HepG2 (cell line): ENCODE measurements at regions not wholly inside any gene's neighbourhood (a gene's known extent, or its start where the extent isn't known, plus 50 kb on each side); places are given as distances from the start of the nearest gene placed in this dataset.

Experiments
- ATAC-seq: fragments of 200-7000 bp; cut with Tn5 transposase; 3 replicates; pipeline ENCODE4 v1.9.1; 2020; ENCODE audit warnings: mild to moderate bottlenecking, moderate library complexity
- BruUV-seq: library from RNA; stranded (reverse); fragments of 400-500 nt; replicated peaks from 2 replicates; lab custom pipeline; 2021; lab: Mats Ljungman, UMichigan
- CTCF ChIA-PET: fragments of 300-600 bp; formaldehyde crosslinking; extraction: SDS; loops from one replicate; lab custom pipeline; 2021; ENCODE audit warnings: low total read pairs, inconsistent platforms, low intra/inter-chr PET ratio; lab: Yijun Ruan, JAX
- POLR2A ChIA-PET: fragments of 350-600 bp; sonication (Branson Sonifier 250); formaldehyde crosslinking; loops from one replicate; lab custom pipeline; 2020; ENCODE audit warnings: antibody characterized with exemption, inconsistent platforms; lab: Yijun Ruan, JAX
- DNase-seq: peaks from one replicate; pipeline ENCODE4 v3.0.0-alpha.2; 2015; ENCODE audit warnings: low spot score
- FAIRE-seq: peaks from 3 replicates; lab custom pipeline; 2011; peaks lifted over from hg19 to GRCh38; lab: Jason Lieb, UNC
- H2AFZ ChIP-seq: one replicate; pipeline ENCODE4 v1.6.1; 2011; ENCODE audit warnings: low read length, inconsistent platforms
- H3K27ac ChIP-seq: fragments of 300-600 bp; 3 replicates; pipeline ENCODE4 v1.8.0; 2011; ENCODE audit warnings: mixed run types, mild to moderate bottlenecking, mixed read lengths, low read length, inconsistent platforms; ENCODE audit not compliant: insufficient read depth; ENCODE audit errors: extremely low read length
- H3K27me3 ChIP-seq, 2 experiments: fragments of 200-600 bp in 1 of 2; 2 replicates in 1 of 2; 3 replicates in 1 of 2; pipeline versions ENCODE4 v1.6.0 to v1.8.0; 2011; ENCODE audit warnings: low read length in 2 of 2, mild to moderate bottlenecking in 2 of 2, moderate library complexity in 2 of 2, inconsistent platforms in 1 of 2; ENCODE audit not compliant: insufficient read depth in 2 of 2, control insufficient read depth in 1 of 2
- H3K36me3 ChIP-seq, 2 experiments: fragments of 200-600 bp in 1 of 2; replicated peaks in 1 of 2; 2 replicates in 1 of 2; 3 replicates in 1 of 2; pipeline versions ENCODE4 v1.5.1 to v1.8.0; 2011; ENCODE audit warnings: low read length in 2 of 2, inconsistent platforms in 1 of 2; ENCODE audit not compliant: insufficient read depth in 2 of 2, control insufficient read depth in 1 of 2
- H3K4me1 ChIP-seq: 2 replicates; pipeline ENCODE4 v1.5.1; 2012; ENCODE audit warnings: low read length, inconsistent platforms; ENCODE audit not compliant: insufficient read depth
- H3K4me2 ChIP-seq: 2 replicates; pipeline ENCODE4 v1.6.0; 2011; ENCODE audit warnings: low read depth, low read length, inconsistent platforms
- H3K4me3 ChIP-seq, 3 experiments: fragments of 200-600 bp in 1 of 3; sonication (generic), shearing (Covaris generic) in 1 of 3; replicated peaks in 1 of 3; 2 replicates each; pipeline ENCODE4 v1.5.1; 2011 to 2016; ENCODE audit warnings: low read length in 3 of 3, inconsistent platforms in 2 of 3, low read depth in 2 of 3, mild to moderate bottlenecking in 2 of 3, control low read depth in 1 of 3, mixed read lengths in 1 of 3; ENCODE audit not compliant: insufficient read depth in 1 of 3
- H3K79me2 ChIP-seq: one replicate; pipeline ENCODE4 v1.6.1; 2011; ENCODE audit warnings: low read length, inconsistent platforms; ENCODE audit not compliant: insufficient read depth
- H3K9ac ChIP-seq: 2 replicates; pipeline ENCODE4 v1.6.0; 2011; ENCODE audit warnings: mild to moderate bottlenecking, low read depth, low read length, inconsistent platforms; ENCODE audit not compliant: insufficient read depth
- H3K9me3 ChIP-seq: 2 replicates; pipeline ENCODE4 v1.5.1; 2012; ENCODE audit warnings: mild to moderate bottlenecking, low read length
- H4K20me1 ChIP-seq: 2 replicates; pipeline ENCODE4 v1.6.0; 2011; ENCODE audit warnings: inconsistent platforms, mild to moderate bottlenecking, low read length, moderate library complexity; ENCODE audit not compliant: insufficient read depth
- ATF7-NPFF ChIP-seq: sonication (generic); formaldehyde crosslinking; IDR thresholded peaks from 2 replicates; pipeline ENCODE4 v1.8.1; 2023; ENCODE audit warnings: mild to moderate bottlenecking, low read depth, missing genetic modification reagents, moderate library complexity
- DDIT3 ChIP-seq: sonication (generic); formaldehyde crosslinking; IDR thresholded peaks from 2 replicates; pipeline ENCODE4 v1.4.0; 2020; ENCODE audit warnings: mild to moderate bottlenecking, missing genetic modification reagents
- KAT7 ChIP-seq: IDR thresholded peaks from 2 replicates; pipeline ENCODE4 v1.6.1; 2018; ENCODE audit warnings: borderline replicate concordance, missing compliant biosample characterization
- NFE2L2 ChIP-seq: fragments of 150-350 bp; IDR thresholded peaks from 2 replicates; pipeline ENCODE4 v1.6.1; 2014; ENCODE audit warnings: low read length
- NR2F6 ChIP-seq, 2 experiments: IDR thresholded peaks; 2 replicates each; pipeline ENCODE4 v1.6.1; 2016; ENCODE audit warnings: antibody characterized with exemption in 1 of 2, mild to moderate bottlenecking in 1 of 2
- PLRG1 ChIP-seq: fragments of 450-650 bp; conservative IDR thresholded peaks from 2 replicates; pipeline ENCODE4 v1.6.1; 2016
- RXRA ChIP-seq: sonication (generic); formaldehyde crosslinking; IDR thresholded peaks from 2 replicates; pipeline ENCODE4 v1.5.1; 2020; ENCODE audit warnings: missing genetic modification reagents
- TAF15 ChIP-seq: fragments of 200-400 bp; formaldehyde crosslinking; IDR thresholded peaks from one replicate; pipeline ENCODE4 v1.6.1; 2018; ENCODE audit warnings: mild to moderate bottlenecking, low read depth, low read length; ENCODE audit not compliant: poor library complexity, severe bottlenecking
- TBL1XR1 ChIP-seq: fragments of 150-350 bp; IDR thresholded peaks from 2 replicates; pipeline ENCODE4 v1.6.1; 2014; ENCODE audit warnings: borderline replicate concordance, low read length; ENCODE audit not compliant: partially characterized antibody
- XBP1 ChIP-seq: sonication (generic); formaldehyde crosslinking; IDR thresholded peaks from 2 replicates; pipeline ENCODE4 v1.5.0; 2020; ENCODE audit warnings: missing genetic modification reagents
- ZNF589 ChIP-seq: sonication (generic); formaldehyde crosslinking; conservative IDR thresholded peaks from 2 replicates; pipeline ENCODE4 v1.8.0; 2022; ENCODE audit warnings: mild to moderate bottlenecking, moderate library complexity, missing genetic modification reagents
- ZNF782 ChIP-seq: sonication (generic); formaldehyde crosslinking; IDR thresholded peaks from 2 replicates; pipeline ENCODE4 v1.4.0; 2020; ENCODE audit warnings: missing genetic modification reagents, mild to moderate bottlenecking, borderline replicate concordance
- ZNF879 ChIP-seq: sonication (generic); formaldehyde crosslinking; IDR thresholded peaks from 2 replicates; pipeline ENCODE4 v1.8.1; 2023; ENCODE audit warnings: missing genetic modification reagents
- ZSCAN5A ChIP-seq: sonication (generic); formaldehyde crosslinking; IDR thresholded peaks from 2 replicates; pipeline ENCODE4 v1.8.0; 2022; ENCODE audit warnings: mild to moderate bottlenecking, missing genetic modification reagents, borderline replicate concordance
- WGBS: methylation state at CpG from one replicate; pipeline ENCODE4 v1.1.6; 2017; ENCODE audit warnings: low lambda C conversion rate; 5-methylcytosine and 5-hydroxymethylcytosine counted together
- in situ Hi-C: cut with HindIII; loops from 2 replicates; pipeline ENCODE4 v1.10.0; 2017; ENCODE audit warnings: low pct_unique_long_range_greater_than_20kb; ENCODE audit not compliant: extremely low pct_ligation_motif_present
- intact Hi-C: fragments of 100-400 bp; cut with micrococcal nuclease; formaldehyde crosslinking; loops from one replicate; pipeline ENCODE4 v1.10.0; 2022; ENCODE audit not compliant: unreplicated experiment
- TF ChIP-seq, protein P1 (sequence below): IDR thresholded peaks from 2 replicates; pipeline ENCODE4 v1.6.1; 2016; ENCODE audit warnings: low read depth, control low read depth

- Histone ChIP-seq H3K36me3 (no peaks in the 10 kb centered on the region), H4K20me1 (no peaks in the 10 kb centered on the region), H3K9me3 (no peaks in the 10 kb centered on the region), H3K4me1 (no peaks in the 10 kb centered on the region), H3K27ac (no peak overlapping the region), H3K4me2 (no peak overlapping the region), H3K9ac (no peak overlapping the region), H3K79me2 (no peaks in the 10 kb centered on the region), H3K4me3 (no peak overlapping the region), H3K27me3 (no peaks in the 10 kb centered on the region)
- no peak for DNase-seq
- ATAC-seq = no peak
- intact Hi-C loops = no loop called here
- ChIA-PET POLR2A (no interaction called here), CTCF (no interaction called here)
- in situ Hi-C loops = no loop called here
- FAIRE-seq = no peak
- BruUV-seq = no TSS peak
- 39% methylated on average over 5 of the region's 6 CpGs for WGBS
- TF ChIP-seq TBL1XR1 (no peak), PLRG1 (no peak), ZNF879 (CRISPR knock-in tag) (no peak), NR2F6 (IDR thresholded peaks at IDR 0.05) (no peak), NR2F6 (CRISPR knock-in tag; IDR thresholded peaks at IDR 0.05) (no peak), ZNF589 (CRISPR knock-in tag) (no peak)
- TF ChIP-seq, all 625 proteins: peak for 0
- no peak overlapping the region for H2AFZ ChIP-seq
These were observed 160.2 kb upstream of the CPEB2 start for GRCh38 chr4:14841801-14842768.

DNA sequence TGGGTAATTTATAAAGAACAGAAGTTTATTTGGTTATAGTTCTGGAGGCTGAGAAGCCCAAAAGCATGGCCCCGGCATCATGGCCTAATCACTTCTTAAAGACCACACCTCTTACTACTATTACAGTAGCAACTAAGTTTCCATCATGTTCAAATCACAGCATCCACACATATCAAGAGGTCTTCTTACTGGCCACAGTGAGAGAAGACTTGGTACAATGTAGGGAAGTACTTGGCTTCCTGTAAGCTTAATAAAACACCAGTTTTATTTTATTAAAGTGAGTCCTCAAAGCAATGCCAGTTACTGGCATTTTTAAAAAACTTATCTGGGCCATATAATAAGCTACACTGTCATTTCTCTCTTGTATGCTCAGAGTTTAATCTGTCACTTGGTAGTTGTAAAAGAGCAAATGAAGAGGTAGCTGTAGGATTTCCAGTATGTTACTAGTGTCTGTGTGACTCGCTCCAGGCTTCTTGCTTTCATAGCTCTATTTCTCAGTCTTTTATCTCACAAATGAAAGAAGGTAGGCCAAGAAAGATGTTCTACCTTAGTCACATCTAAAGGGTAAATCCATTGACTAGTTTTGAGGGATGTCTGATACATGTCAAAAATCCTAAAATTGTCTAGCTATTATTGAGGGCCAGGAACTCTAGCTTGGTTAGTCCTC is 159.2 kb upstream of the CPEB2 start:
- Histone ChIP-seq H3K27ac (no peak overlapping the region), H3K9ac (no peak overlapping the region), H3K36me3 (no peaks in the 10 kb centered on the region), H3K4me1 (no peaks in the 10 kb centered on the region), H3K4me3 (no peak overlapping the region), H3K9me3 (no peaks in the 10 kb centered on the region), H2AFZ (no peak overlapping the region), H3K79me2 (no peaks in the 10 kb centered on the region), H3K27me3 (no peaks in the 10 kb centered on the region), H3K4me2 (no peak overlapping the region), H4K20me1 (no peaks in the 10 kb centered on the region)
- ATAC-seq = no peak
- intact Hi-C loops = no loop called here
- ChIA-PET POLR2A (no interaction called here), CTCF (no interaction called here)
- in situ Hi-C loops = no loop called here
- no peak for FAIRE-seq
- no TSS peak for BruUV-seq
- DNase-seq = no peak
- 0% methylated on average over 2 of the region's 2 CpGs for WGBS
- no peak for TF ChIP-seq DDIT3 (CRISPR knock-in tag)
- TF ChIP-seq ZSCAN5A (CRISPR knock-in tag) = no peak
- TF ChIP-seq ATF7-NPFF (CRISPR knock-in tag) = no peak
- no peak for TF ChIP-seq XBP1 (CRISPR knock-in tag)
- TF ChIP-seq, protein P1, sequence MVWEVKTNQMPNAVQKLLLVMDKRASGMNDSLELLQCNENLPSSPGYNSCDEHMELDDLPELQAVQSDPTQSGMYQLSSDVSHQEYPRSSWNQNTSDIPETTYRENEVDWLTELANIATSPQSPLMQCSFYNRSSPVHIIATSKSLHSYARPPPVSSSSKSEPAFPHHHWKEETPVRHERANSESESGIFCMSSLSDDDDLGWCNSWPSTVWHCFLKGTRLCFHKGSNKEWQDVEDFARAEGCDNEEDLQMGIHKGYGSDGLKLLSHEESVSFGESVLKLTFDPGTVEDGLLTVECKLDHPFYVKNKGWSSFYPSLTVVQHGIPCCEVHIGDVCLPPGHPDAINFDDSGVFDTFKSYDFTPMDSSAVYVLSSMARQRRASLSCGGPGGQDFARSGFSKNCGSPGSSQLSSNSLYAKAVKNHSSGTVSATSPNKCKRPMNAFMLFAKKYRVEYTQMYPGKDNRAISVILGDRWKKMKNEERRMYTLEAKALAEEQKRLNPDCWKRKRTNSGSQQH (CRISPR knock-in tag) = no peak
- TF ChIP-seq TAF15 = no peak
- no peak for TF ChIP-seq ZNF782 (CRISPR knock-in tag)
- TF ChIP-seq KAT7 (CRISPR knock-in tag) = no peak
- no peak for TF ChIP-seq NFE2L2
- TF ChIP-seq RXRA = no peak
